Tibial artery (tissue), 4 donors: ENCODE measurements at regions not wholly inside any gene's neighbourhood (a gene's known extent, or its start where the extent isn't known, plus 50 kb on each side); places are given as distances from the start of the nearest gene placed in this dataset.
A peak's percentile ranks its signal among the peaks of the same experiment; 100 is the strongest.

Source experiments
- DNase-seq, 2 donors: peaks; one replicate each; pipeline ENCODE4 v3.0.0-alpha.2; 2019
- H3K27ac ChIP-seq, 2 donors: fragments of 200-600 bp; sonication (generic) in 1 of 2; 1 replicate in 1 of 2; 2 replicates in 1 of 2; pipeline ENCODE4 v1.5.1; 2018 to 2019; ENCODE audit warnings: mild to moderate bottlenecking in 1 of 2
- H3K27me3 ChIP-seq, 2 donors: fragments of 200-600 bp; sonication (generic) in 1 of 2; one replicate each; pipeline versions ENCODE4 v1.5.1 to v1.6.0; 2016 to 2019
- H3K36me3 ChIP-seq, 3 donors: fragments of 200-600 bp; sonication (generic) in 2 of 3; one replicate each; pipeline ENCODE4 v1.5.1; 2016 to 2019; ENCODE audit warnings: mild to moderate bottlenecking in 2 of 3
- H3K4me1 ChIP-seq, 4 donors: fragments of 200-600 bp; sonication (generic) in 2 of 4; 1 replicate in 3 of 4; 2 replicates in 1 of 4; pipeline ENCODE4 v1.5.1; 2016 to 2019
- H3K4me3 ChIP-seq, 2 donors: fragments of 200-600 bp; sonication (generic) in 1 of 2; 1 replicate in 1 of 2; 2 replicates in 1 of 2; pipeline ENCODE4 v1.5.1; 2018 to 2019; ENCODE audit warnings: mild to moderate bottlenecking in 2 of 2
- H3K9me3 ChIP-seq, 3 donors: fragments of 200-600 bp; sonication (generic) in 1 of 3; one replicate each; pipeline ENCODE4 v1.5.1; 2016 to 2019
- intact Hi-C: fragments of 100-400 bp; cut with DNase I; formaldehyde crosslinking; loops from one replicate; pipeline ENCODE4 v1.15.0; 2023; ENCODE audit warnings: low total_unique reads
- TF ChIP-seq, protein P1 (sequence below), 2 experiments: fragments of 200-600 bp in 1 of 2; fragments of 450-650 bp in 1 of 2; IDR thresholded peaks; one replicate each; pipeline ENCODE4 v1.5.1; 2017 to 2019; ENCODE audit warnings: antibody characterized with exemption in 2 of 2, mild to moderate bottlenecking in 1 of 2, moderate library complexity in 1 of 2

DNA sequence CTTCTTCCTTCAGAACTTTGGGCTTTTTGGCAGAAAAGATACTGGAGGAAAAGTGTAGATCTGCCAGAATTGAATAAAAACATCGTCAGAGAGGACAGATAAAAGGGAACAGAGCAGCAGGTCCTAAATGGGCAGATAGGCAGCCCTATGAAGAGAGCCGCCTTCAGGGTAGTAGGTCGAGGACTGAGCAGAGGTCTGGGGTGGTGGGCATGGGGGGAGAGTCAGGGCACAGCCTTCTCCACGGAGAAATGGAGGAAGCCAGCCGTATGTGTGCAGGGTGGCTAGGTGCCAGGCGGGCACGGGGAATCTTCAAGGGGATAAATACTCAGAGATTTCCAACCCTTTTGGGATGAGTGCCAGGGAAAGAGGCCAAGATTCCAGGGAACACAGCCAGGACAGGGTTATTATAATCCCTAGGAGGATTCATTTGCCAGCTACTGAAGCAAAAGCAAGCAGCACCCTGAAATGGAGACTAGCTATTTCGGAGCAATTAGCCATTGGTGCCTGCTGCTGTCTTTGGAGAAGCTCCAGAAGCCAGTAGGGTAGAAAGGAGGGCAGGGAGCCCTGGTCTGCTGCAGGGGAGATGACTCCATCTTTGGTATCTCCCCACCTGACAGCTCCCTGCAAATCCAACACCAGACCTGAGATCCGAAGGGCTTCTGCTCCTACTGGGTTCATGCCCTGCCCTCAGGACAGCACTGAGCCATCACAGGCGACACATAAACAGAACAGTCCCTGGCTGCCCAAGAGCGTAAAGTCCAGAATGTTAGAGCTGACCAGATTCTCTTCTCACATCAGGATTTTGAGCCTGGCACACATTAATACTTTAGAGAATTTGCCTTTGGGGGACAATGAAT, 174.5 kb upstream of the NTM start:
- intact Hi-C loops = no loop called here
- peaks cover 0 to 17% (median 12%) of the 10 kb centered on the region in 4 donors for H3K4me1 ChIP-seq
- DNase-seq = no peak
- TF ChIP-seq, protein P1, sequence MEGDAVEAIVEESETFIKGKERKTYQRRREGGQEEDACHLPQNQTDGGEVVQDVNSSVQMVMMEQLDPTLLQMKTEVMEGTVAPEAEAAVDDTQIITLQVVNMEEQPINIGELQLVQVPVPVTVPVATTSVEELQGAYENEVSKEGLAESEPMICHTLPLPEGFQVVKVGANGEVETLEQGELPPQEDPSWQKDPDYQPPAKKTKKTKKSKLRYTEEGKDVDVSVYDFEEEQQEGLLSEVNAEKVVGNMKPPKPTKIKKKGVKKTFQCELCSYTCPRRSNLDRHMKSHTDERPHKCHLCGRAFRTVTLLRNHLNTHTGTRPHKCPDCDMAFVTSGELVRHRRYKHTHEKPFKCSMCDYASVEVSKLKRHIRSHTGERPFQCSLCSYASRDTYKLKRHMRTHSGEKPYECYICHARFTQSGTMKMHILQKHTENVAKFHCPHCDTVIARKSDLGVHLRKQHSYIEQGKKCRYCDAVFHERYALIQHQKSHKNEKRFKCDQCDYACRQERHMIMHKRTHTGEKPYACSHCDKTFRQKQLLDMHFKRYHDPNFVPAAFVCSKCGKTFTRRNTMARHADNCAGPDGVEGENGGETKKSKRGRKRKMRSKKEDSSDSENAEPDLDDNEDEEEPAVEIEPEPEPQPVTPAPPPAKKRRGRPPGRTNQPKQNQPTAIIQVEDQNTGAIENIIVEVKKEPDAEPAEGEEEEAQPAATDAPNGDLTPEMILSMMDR (IDR thresholded peaks at IDR 0.05) = no peak
- no peaks in the 10 kb centered on the region for H3K36me3 ChIP-seq
- H3K4me3 ChIP-seq = peak overlapping the region in 1 of 2 donors; percentile 29
- no peaks in the 10 kb centered on the region for H3K9me3 ChIP-seq
- H3K27ac ChIP-seq = no peak overlapping the region
- H3K27me3 ChIP-seq = peaks cover 0 to 12% of the 10 kb centered on the region in 2 donors

DNA sequence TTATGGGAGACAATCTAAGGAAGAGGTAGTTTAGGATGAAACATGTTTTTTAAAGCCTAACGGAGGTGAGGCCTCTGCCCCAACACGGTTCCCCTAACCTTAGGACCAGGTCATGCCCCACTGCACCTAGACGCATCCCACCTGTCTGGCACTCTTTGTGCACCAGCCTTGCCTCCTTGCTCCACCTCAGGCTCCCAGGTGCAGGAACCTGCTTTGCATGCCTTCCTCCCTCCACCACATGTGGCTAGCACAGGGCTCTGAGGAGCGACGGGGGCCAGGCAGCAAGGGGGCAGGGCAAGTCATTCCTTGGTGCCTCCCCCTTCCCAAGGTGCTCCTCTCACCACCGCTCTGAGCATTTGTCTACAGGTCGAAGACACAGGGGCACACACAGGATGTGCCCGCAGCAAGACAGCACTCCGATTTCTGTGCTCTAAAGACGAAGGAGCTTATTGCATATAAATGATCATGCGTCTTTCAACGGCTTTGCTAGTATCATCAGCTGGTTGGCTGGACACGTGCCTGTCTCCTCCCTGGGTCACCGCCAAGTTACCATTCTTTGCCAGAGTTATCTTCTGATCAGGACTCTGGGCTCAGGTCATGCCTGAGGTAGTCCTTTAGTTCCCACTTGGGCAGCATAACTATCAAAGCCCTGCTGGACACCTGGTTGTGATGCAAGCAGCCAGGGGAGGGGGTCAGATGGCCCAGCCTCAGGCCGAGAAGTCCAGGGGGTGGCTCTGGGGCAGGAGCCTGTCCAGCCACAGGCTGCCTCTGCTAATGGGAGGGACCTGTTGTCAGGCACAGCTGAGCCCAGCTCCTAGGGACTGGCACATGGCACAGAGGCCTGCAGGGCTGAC, 172.0 kb upstream of the NTM start:
- Histone ChIP-seq H3K27ac (no peak overlapping the region), H3K36me3 (no peaks in the 10 kb centered on the region), H3K4me3 (no peak overlapping the region), H3K4me1 (peaks cover 0 to 17% (median 12%) of the 10 kb centered on the region in 4 donors), H3K27me3 (peaks cover 0 to 4% of the 10 kb centered on the region in 2 donors), H3K9me3 (no peaks in the 10 kb centered on the region)
- intact Hi-C loops = no loop called here
- DNase-seq = no peak
- TF ChIP-seq, protein P1 (IDR thresholded peaks at IDR 0.05) = no peak

GRCh38 chr11:131199015-131199280, 171.5 kb upstream of the NTM start:
- no peaks in the 10 kb centered on the region for H3K36me3 ChIP-seq
- peaks cover 0 to 17% (median 12%) of the 10 kb centered on the region in 4 donors for H3K4me1 ChIP-seq
- no peak overlapping the region for H3K27ac ChIP-seq
- H3K4me3 ChIP-seq = no peak overlapping the region
- TF ChIP-seq, protein P1 (IDR thresholded peaks at IDR 0.05) = no peak
- H3K9me3 ChIP-seq = no peaks in the 10 kb centered on the region
- no peak for DNase-seq
- peaks cover 0 to 4% of the 10 kb centered on the region in 2 donors for H3K27me3 ChIP-seq
- intact Hi-C loops = no loop called here

DNA sequence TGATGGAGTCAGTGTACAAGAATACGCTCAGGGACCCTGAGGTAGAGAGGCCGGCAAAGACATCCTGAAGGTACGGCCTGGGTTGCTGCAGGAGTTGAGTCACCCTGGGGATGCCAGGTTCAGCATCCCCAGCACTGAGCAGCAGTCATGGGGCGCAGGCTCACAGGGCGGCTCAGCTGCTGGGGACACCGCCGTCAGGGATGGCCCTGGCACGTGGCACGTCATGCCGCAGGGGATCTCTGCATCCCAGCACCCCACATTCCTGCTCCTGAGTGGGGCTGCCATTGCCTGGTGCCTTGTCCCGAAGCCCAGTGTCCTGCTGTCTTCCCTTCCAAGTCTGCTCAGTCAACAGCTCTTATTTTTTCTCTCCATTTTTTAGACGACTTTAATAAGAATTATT, 168.7 kb upstream of the NTM start:
- peaks cover 0 to 4% of the 10 kb centered on the region in 2 donors for H3K27me3 ChIP-seq
- no peaks in the 10 kb centered on the region for H3K36me3 ChIP-seq
- TF ChIP-seq, protein P1 (IDR thresholded peaks at IDR 0.05) = no peak
- DNase-seq = no peak
- H3K4me3 ChIP-seq = no peak overlapping the region
- intact Hi-C loops = no loop called here
- peaks cover 0 to 2% (median under 1%) of the 10 kb centered on the region in 4 donors for H3K4me1 ChIP-seq
- no peaks in the 10 kb centered on the region for H3K9me3 ChIP-seq
- no peak overlapping the region for H3K27ac ChIP-seq

DNA sequence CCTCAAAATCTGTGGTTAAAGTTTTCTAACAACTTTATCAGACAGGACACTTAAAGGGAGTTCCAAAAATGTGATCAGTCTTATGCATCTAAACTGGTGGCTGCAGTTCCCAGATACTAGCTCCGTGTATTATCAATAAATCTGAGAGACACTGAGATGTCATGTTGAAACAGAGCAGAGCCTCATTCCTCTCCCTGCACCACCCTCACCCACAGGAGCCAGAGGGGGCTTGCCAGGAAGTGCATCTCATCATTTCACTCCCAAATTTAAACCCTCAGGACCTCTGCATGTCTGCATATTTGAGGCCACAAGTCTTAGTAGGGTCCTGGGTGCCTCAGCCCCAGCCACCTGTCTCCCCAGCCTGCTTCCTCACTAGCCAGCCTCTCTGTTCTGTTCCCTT, 167.4 kb upstream of the NTM start:
- Histone ChIP-seq H3K9me3 (no peaks in the 10 kb centered on the region), H3K27me3 (peaks cover 0 to 7% of the 10 kb centered on the region in 2 donors)

More for the DNA sequence above, 167.4 kb upstream of the NTM start:
- DNase-seq = no peak
- no peaks in the 10 kb centered on the region for H3K4me1 ChIP-seq
- H3K27ac ChIP-seq = no peak overlapping the region
- intact Hi-C loops = no loop called here
- no peaks in the 10 kb centered on the region for H3K36me3 ChIP-seq
- H3K4me3 ChIP-seq = no peak overlapping the region
- TF ChIP-seq, protein P1 (IDR thresholded peaks at IDR 0.05) = no peak
